Karpas-422 (cell line): ENCODE measurements at regions not wholly inside any gene's neighbourhood (a gene's known extent, or its start where the extent isn't known, plus 50 kb on each side); places are given as distances from the start of the nearest gene placed in this dataset.
A peak's percentile ranks its signal among the peaks of the same experiment; 100 is the strongest.

Source experiments
- DNase-seq: peaks from one replicate; pipeline ENCODE4 v3.0.0-alpha.2; 2015
- H2AFZ ChIP-seq: fragments of 200-600 bp; sonication (generic); 2 replicates; pipeline ENCODE4 v1.6.1; 2014; ENCODE audit warnings: antibody characterized with exemption, low read length, mixed read lengths
- H3K27ac ChIP-seq: fragments of 200-600 bp; sonication (generic); 2 replicates; pipeline ENCODE4 v1.5.1; 2014; ENCODE audit warnings: mild to moderate bottlenecking, low read length, moderate library complexity
- H3K27me3 ChIP-seq: fragments of 200-600 bp; sonication (generic); 2 replicates; pipeline ENCODE4 v1.6.1; 2014; ENCODE audit warnings: low read length, mixed read lengths
- H3K36me3 ChIP-seq: fragments of 200-600 bp; sonication (generic); 2 replicates; pipeline ENCODE4 v1.6.1; 2014; ENCODE audit warnings: low read length, mixed read lengths; ENCODE audit not compliant: insufficient read depth
- H3K4me1 ChIP-seq: fragments of 200-600 bp; sonication (generic); 2 replicates; pipeline ENCODE4 v1.6.1; 2014; ENCODE audit warnings: mild to moderate bottlenecking, low read length, mixed read lengths
- H3K4me2 ChIP-seq: fragments of 200-600 bp; sonication (generic); 2 replicates; pipeline ENCODE4 v1.6.1; 2014; ENCODE audit warnings: low read length, low read depth, mild to moderate bottlenecking; ENCODE audit not compliant: poor library complexity, severe bottlenecking
- H3K4me3 ChIP-seq: fragments of 200-600 bp; sonication (generic); 2 replicates; pipeline ENCODE4 v1.5.1; 2014; ENCODE audit warnings: mild to moderate bottlenecking, antibody characterized with exemption, low read length, mixed read lengths
- H3K79me2 ChIP-seq: fragments of 200-600 bp; sonication (generic); 2 replicates; pipeline ENCODE4 v1.6.1; 2014; ENCODE audit warnings: mild to moderate bottlenecking, low read length, mixed read lengths
- H3K9ac ChIP-seq: fragments of 200-600 bp; sonication (generic); 2 replicates; pipeline ENCODE4 v1.6.0; 2014; ENCODE audit warnings: low read length
- H3K9me2 ChIP-seq: fragments of 200-600 bp; sonication (generic), shearing (Covaris generic); replicated peaks from 2 replicates; pipeline ENCODE4 v1.6.0; 2014; ENCODE audit warnings: mild to moderate bottlenecking, low read length, moderate library complexity; ENCODE audit not compliant: insufficient read depth
- H3K9me3 ChIP-seq: fragments of 300-700, 200-600 bp; sonication (generic); 2 replicates; pipeline ENCODE4 v1.6.1; 2014; ENCODE audit warnings: low read length, mixed read lengths
- H4K20me1 ChIP-seq: fragments of 200-600 bp; sonication (generic); 2 replicates; pipeline ENCODE4 v1.6.1; 2014; ENCODE audit warnings: mild to moderate bottlenecking, antibody characterized with exemption, low read length, low read depth; ENCODE audit not compliant: insufficient read depth

DNA sequence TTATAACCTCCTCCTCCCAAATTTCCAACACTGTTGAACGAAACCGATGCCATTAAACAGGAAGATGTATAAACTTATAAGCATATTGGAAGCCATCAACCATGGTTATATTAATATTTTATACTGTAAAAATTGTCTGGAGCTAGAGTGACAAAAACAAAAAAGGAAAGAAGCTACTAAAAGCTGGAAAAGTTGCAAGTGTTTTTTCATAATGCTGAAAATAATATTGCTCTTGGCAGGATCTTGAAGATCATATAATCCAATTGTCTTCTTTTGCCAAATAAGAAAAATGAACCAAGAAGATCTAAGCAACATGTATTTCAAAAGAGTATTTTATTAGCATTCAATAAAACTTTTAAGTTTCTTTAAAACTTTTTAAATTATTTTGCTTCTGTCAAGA, 268.9 kb upstream of the HSF2 start:
- Histone ChIP-seq H2AFZ (no peak overlapping the region; the same call in 1 of the 2 replicates), H3K36me3 (no peaks in the 10 kb centered on the region), H3K79me2 (no peaks in the 10 kb centered on the region), H3K27me3 (0 out of 2 replicates have a peak, but pooled peaks cover 2% of the 10 kb centered on the region), H3K9ac (no peak overlapping the region), H3K9me2 (no peaks in the 10 kb centered on the region), H3K27ac (no peak overlapping the region), H4K20me1 (no peaks in the 10 kb centered on the region), H3K4me1 (no peaks in the 10 kb centered on the region), H3K4me3 (no peak overlapping the region), H3K9me3 (no peaks in the 10 kb centered on the region), H3K4me2 (no peak overlapping the region)
- DNase-seq = peak; percentile 7

DNA sequence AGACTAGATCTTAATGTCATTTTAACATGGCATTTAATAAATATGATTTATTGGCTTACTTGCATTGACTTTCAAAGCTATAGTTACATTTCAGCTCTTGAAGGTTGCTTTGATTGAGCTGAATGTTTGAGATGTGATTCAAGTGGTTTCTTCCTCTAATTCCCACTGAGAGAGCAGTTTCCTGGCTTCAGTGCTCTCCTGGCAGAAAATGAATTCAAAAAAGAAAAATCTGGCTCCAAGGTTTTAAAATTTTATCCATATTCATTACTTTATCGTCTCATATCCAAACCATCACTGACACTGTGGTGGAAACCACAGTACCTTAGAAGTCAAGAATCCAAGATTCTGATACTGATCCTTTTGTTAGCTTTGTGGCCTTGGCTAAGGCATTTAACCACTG, 263.1 kb upstream of the HSF2 start:
- Histone ChIP-seq H3K27ac (no peak overlapping the region), H3K36me3 (no peaks in the 10 kb centered on the region), H4K20me1 (no peaks in the 10 kb centered on the region), H2AFZ (no peak overlapping the region), H3K9me2 (no peaks in the 10 kb centered on the region), H3K4me1 (no peaks in the 10 kb centered on the region), H3K4me3 (no peak overlapping the region), H3K9me3 (no peaks in the 10 kb centered on the region), H3K9ac (no peak overlapping the region), H3K4me2 (no peak overlapping the region), H3K79me2 (no peaks in the 10 kb centered on the region), H3K27me3 (no peaks in the 10 kb centered on the region)
- DNase-seq = no peak

DNA sequence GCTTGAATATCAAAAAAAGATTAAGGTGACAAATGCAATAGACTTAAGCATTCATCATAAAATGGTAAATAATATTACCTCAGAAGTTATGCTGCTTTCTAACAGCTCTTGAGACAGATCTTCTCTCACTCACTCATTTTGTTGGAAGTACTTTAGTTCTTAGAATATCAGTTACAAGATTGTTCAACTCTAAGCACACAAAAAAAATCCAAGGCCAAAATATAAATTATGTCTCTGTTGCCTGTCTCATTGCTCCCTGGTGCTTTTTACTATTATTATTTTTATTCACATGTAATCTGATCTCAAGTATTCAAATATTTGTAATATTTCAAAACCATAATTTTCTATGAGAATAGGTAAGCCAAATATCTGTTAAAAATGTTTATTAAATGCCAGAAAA, 259.4 kb upstream of the HSF2 start:
- no peaks in the 10 kb centered on the region for H3K9me3 ChIP-seq
- H3K9ac ChIP-seq = no peak overlapping the region

DNA sequence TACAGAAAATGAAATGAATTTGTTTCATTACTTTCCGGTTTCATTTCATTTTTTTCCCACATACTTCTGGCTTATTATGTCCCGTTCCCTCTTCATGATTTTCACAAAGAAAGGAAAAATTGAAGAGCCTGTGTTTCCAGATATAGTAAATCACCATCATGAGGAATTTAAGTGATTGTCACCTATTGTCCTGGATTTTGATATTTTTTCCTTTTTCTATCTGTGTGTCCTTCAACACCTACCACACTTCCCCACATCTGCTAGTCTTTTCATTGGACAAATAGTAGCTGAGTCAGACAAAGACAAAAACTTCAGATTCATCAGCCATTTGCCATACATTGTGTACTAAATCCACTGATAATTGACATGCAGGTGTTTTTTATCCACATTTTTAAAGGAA, 258.2 kb upstream of the HSF2 start:
- no peak overlapping the region for H3K27ac ChIP-seq
- H3K9ac ChIP-seq = no peak overlapping the region
- no peaks in the 10 kb centered on the region for H3K27me3 ChIP-seq
- H3K4me2 ChIP-seq = no peak overlapping the region
- H4K20me1 ChIP-seq = no peaks in the 10 kb centered on the region
- no peaks in the 10 kb centered on the region for H3K9me2 ChIP-seq
- no peak overlapping the region for H2AFZ ChIP-seq
- H3K36me3 ChIP-seq = no peaks in the 10 kb centered on the region
- no peak for DNase-seq
- no peak overlapping the region for H3K4me3 ChIP-seq
- no peaks in the 10 kb centered on the region for H3K9me3 ChIP-seq
- no peaks in the 10 kb centered on the region for H3K4me1 ChIP-seq
- no peaks in the 10 kb centered on the region for H3K79me2 ChIP-seq

More for the DNA sequence above, 259.4 kb upstream of the HSF2 start:
- Histone ChIP-seq H3K9me2 (no peaks in the 10 kb centered on the region), H4K20me1 (no peaks in the 10 kb centered on the region), H2AFZ (no peak overlapping the region), H3K4me2 (no peak overlapping the region), H3K36me3 (no peaks in the 10 kb centered on the region), H3K27me3 (no peaks in the 10 kb centered on the region), H3K27ac (no peak overlapping the region), H3K4me3 (no peak overlapping the region), H3K4me1 (no peaks in the 10 kb centered on the region), H3K79me2 (no peaks in the 10 kb centered on the region)
- DNase-seq = no peak

DNA sequence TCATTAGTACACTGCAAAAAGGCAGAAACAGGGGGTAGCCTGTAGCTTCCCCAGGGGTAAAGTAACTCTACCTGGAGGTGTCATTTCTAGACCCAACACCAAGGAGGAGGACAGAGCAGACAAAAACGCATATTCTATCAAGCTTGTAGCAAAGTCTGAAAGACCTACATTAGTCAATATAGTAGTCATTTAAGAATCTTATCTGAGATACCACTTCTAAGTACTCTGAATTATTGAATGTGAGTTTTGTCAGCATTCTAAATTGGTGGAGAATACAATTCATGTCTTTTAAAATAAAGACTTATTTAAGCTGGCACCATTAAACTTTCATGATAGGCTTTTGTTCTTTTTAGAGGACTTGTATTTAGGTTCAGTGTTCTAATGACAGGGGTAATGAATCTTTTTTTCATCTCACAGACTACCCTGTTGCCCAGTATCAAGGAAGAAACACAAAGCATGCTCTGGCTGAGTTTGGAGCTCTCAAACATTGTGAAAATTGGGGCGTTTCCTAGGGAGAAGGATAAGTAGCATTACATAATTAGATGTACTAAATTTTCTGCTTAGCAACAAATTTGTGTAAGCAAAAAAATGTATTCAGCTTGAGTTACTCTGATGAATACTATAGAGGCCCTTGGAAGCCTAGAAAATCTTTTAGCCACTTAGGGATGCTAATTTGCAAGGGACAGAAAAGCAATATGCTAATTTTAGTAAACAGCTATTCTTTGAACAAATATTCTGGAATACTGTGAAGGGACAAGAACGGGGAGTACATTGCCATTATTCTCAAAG, 255.4 kb upstream of the HSF2 start:
- Histone ChIP-seq H3K27ac (no peak overlapping the region), H3K9me3 (no peaks in the 10 kb centered on the region), H2AFZ (no peak overlapping the region), H3K9ac (no peak overlapping the region), H4K20me1 (no peaks in the 10 kb centered on the region), H3K4me3 (no peak overlapping the region), H3K36me3 (no peaks in the 10 kb centered on the region), H3K4me2 (no peak overlapping the region), H3K4me1 (no peaks in the 10 kb centered on the region), H3K27me3 (no peaks in the 10 kb centered on the region), H3K9me2 (no peaks in the 10 kb centered on the region), H3K79me2 (no peaks in the 10 kb centered on the region)
- DNase-seq = no peak

DNA sequence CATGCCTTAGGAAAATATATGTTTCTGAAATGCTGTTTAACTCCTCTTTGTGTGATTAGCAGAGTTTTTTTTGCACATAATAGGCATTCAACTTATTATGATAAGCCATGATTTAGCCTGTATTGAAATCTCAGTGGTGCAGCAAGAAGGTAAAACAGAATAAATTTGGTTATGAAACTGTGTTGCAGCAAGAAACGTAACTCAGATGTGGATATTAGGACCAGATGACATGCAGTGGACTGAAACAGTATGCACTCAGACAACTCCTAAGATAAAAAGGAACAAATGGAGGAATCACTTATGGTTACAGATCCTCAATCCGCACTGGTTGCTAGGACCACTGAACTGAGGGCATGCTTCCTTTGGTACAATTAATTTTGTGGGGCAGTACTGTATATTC, 254.2 kb upstream of the HSF2 start:
- no peak for DNase-seq
- H3K36me3 ChIP-seq = no peaks in the 10 kb centered on the region
- H3K9ac ChIP-seq = no peak overlapping the region

DNA sequence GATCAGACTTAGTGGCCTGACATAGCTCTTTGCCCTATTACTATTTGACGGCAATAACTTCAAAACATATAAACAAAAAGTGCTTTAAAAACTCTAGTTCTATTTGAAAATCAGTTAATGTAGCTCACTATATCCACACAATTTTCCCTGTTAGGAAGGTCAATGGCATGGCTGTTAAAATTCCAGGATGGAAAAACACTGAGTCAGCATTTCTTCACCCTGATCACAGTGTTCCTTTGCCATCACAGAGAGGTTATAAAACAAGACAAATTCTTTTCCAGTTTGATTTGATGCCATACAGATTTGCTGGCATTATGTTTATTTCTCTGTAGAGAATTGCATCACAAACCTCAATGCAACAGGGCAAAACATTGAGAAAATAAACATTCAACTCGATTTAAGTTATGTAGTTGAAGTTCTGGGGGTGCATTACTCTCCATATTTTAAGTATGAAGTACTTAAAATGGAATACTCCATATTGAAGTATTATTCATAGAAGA, 253.7 kb upstream of the HSF2 start:
- Histone ChIP-seq H3K9me2 (no peaks in the 10 kb centered on the region), H3K79me2 (no peaks in the 10 kb centered on the region), H3K27me3 (no peaks in the 10 kb centered on the region), H3K36me3 (no peaks in the 10 kb centered on the region), H2AFZ (no peak overlapping the region), H4K20me1 (no peaks in the 10 kb centered on the region), H3K9ac (no peak overlapping the region), H3K27ac (no peak overlapping the region), H3K4me3 (no peak overlapping the region), H3K4me1 (no peaks in the 10 kb centered on the region), H3K9me3 (no peaks in the 10 kb centered on the region), H3K4me2 (no peak overlapping the region)
- no peak for DNase-seq

More for the DNA sequence above, 254.2 kb upstream of the HSF2 start:
- Histone ChIP-seq H3K4me2 (no peak overlapping the region), H3K4me1 (no peaks in the 10 kb centered on the region), H2AFZ (no peak overlapping the region), H3K27me3 (no peaks in the 10 kb centered on the region), H3K9me3 (no peaks in the 10 kb centered on the region), H3K27ac (no peak overlapping the region), H3K4me3 (no peak overlapping the region), H4K20me1 (no peaks in the 10 kb centered on the region), H3K79me2 (no peaks in the 10 kb centered on the region), H3K9me2 (no peaks in the 10 kb centered on the region)

DNA sequence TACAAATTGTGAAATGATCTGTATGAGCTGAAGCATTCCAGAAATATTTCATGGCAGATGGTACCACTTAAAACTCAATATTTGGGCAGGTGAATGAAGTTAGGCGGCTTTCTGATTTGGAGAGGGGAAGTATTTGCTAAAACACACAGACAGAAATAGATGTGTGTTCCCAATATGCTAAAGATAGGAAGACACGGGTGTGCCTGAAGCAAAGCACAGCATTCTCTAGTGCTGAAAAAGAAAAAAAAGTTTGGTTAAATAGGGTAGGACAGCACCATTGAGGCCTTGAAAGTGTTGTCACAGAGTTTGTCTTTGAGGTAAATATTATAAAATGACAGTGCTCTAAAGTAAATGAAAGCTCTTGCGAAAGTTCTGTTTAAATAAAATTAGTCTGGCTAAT, 252.2 kb upstream of the HSF2 start:
- Histone ChIP-seq H3K79me2 (no peaks in the 10 kb centered on the region), H2AFZ (no peak overlapping the region), H3K36me3 (no peaks in the 10 kb centered on the region), H3K9me2 (no peaks in the 10 kb centered on the region), H3K9ac (no peak overlapping the region), H3K27ac (no peak overlapping the region), H3K4me2 (no peak overlapping the region), H4K20me1 (no peaks in the 10 kb centered on the region), H3K4me1 (no peaks in the 10 kb centered on the region), H3K27me3 (no peaks in the 10 kb centered on the region), H3K4me3 (no peak overlapping the region), H3K9me3 (no peaks in the 10 kb centered on the region)
- no peak for DNase-seq
